ENCODE measurements at regions not wholly inside any gene's neighbourhood (a gene's known extent, or its start where the extent isn't known, plus 50 kb on each side); places are given as distances from the start of the nearest gene placed in this dataset.

- no peaks in the 10 kb centered on the region for H3K27me3 ChIP-seq (ENCODE audit: low read depth)
- H3K9me3 ChIP-seq = no peaks in the 10 kb centered on the region
- ATAC-seq = no peak
- no peak for TF ChIP-seq CTCF (IDR thresholded peaks at IDR 0.05)
- peaks cover 7% of the 10 kb centered on the region for H3K4me1 ChIP-seq
- intact Hi-C loops (cut with DNase I) = no loop called here
- no peaks in the 10 kb centered on the region for H3K36me3 ChIP-seq
- no peak overlapping the region for H3K4me3 ChIP-seq
- no peak for DNase-seq
- no peak overlapping the region for H3K27ac ChIP-seq
Observed at GRCh38 chr6:11918739-11919605, 93.1 kb upstream of the HIVEP1 start.

DNA sequence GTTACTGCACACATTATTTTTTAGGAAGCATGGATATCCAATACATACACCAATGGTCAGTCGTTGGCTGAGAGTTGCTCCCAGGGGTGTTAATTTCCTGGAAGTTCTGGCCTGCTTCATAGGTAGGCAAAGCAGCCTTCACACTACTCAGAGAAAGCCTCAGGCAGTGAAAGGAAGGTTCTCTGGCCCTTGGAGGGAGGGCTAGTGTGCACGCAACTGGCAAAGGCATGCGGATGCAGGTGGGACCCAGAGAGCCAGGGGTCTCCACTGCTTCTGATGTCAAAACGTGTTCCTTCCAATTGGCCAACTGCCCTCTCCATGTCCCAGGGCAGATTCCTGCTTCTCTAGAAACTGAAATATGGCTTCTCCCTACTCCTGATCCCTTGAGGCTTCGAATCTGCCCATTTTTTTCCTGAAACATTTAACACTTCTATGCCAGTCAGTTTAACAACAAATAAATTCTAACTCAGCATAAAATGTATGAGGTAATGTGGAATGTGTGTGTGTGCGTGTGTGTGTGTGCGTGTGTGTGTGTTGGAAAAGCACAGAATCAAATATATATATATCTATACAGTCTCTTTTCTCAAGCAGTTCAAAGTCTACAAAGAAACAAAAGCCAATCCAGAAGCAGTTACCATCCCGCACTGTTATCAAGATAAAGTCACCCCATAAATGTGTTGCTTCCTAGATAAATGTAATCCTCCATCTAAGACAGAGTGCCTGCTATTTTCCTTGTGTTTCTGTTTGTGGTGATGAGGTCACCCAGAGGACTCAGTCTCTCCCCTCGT lies 94.0 kb upstream of the HIVEP1 start:
- H3K36me3 ChIP-seq = no peaks in the 10 kb centered on the region
- no peaks in the 10 kb centered on the region for H3K9me3 ChIP-seq
- ATAC-seq (peak in 1 of 2 donors; percentile 21), DNase-seq (no peak)
- H3K4me1 ChIP-seq = peaks cover 7% of the 10 kb centered on the region
- no peaks in the 10 kb centered on the region for H3K27me3 ChIP-seq (ENCODE audit: low read depth)
- intact Hi-C loops (cut with DNase I) = no loop called here
- no peak overlapping the region for H3K27ac ChIP-seq
- no peak overlapping the region for H3K4me3 ChIP-seq
- TF ChIP-seq CTCF (IDR thresholded peaks at IDR 0.05) = no peak

DNA sequence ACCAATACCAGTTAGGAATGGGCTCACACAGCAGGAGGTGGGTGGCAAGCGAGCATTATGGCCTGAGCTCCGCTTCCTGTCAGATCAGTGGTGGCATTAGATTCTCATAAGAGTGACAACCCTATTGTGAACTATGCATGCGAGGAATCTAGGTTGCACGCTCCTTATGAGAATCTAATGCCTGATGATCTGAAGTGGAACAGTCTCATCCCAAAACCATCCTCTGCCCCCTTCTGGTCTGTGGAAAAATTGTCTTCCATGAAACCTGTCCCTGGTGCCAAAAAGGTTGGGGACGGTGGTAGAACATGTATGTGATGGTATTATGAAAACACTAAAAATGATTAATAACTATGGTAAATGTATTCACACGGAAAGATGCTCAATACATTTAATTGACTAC lies 99.7 kb upstream of the HIVEP1 start:
- Histone ChIP-seq H3K4me3 (no peak overlapping the region), H3K9me3 (no peaks in the 10 kb centered on the region), H3K27me3 (ENCODE audit: low read depth) (no peaks in the 10 kb centered on the region), H3K4me1 (no peaks in the 10 kb centered on the region), H3K36me3 (no peaks in the 10 kb centered on the region), H3K27ac (no peak overlapping the region)
- no peak for TF ChIP-seq CTCF (IDR thresholded peaks at IDR 0.05)
- ATAC-seq = no peak
- intact Hi-C loops (cut with DNase I) = no loop called here
- no peak for DNase-seq

- TF ChIP-seq CTCF (IDR thresholded peaks at IDR 0.05) = no peak
- ATAC-seq (no peak), DNase-seq (no peak)
- H3K27ac ChIP-seq = no peak overlapping the region
- H3K9me3 ChIP-seq = no peaks in the 10 kb centered on the region
- no peaks in the 10 kb centered on the region for H3K27me3 ChIP-seq (ENCODE audit: low read depth)
- H3K36me3 ChIP-seq = no peaks in the 10 kb centered on the region
- intact Hi-C loops (cut with DNase I) = no loop called here
- no peaks in the 10 kb centered on the region for H3K4me1 ChIP-seq
- no peak overlapping the region for H3K4me3 ChIP-seq
Observed at GRCh38 chr6:11911538-11911937, 100.6 kb upstream of the HIVEP1 start.

DNA sequence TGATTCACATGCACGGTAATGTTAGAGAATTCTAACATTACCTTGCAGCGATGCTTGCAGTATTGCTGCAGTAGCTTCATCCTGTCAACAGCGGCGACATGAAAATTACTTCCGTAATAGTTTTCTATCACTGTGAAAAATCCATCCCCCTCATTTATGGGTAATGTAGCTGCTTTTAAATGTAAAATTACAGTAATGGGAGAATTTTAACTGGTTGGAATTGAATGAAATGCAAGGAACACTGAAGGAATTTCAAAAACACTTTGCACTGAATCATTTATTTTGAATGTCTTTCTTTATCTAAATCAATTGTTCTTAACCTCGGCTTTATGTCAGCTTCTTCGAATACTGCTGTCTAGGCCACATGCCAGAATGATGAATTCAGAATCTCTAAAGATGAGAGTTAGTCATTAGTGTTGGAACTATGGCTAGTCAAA lies 102.4 kb upstream of the HIVEP1 start:
- no peak for ATAC-seq
- Histone ChIP-seq H3K36me3 (no peaks in the 10 kb centered on the region), H3K9me3 (no peaks in the 10 kb centered on the region), H3K27me3 (ENCODE audit: low read depth) (no peaks in the 10 kb centered on the region), H3K4me3 (no peak overlapping the region), H3K27ac (no peak overlapping the region), H3K4me1 (no peaks in the 10 kb centered on the region)
- DNase-seq = no peak
- intact Hi-C loops (cut with DNase I) = no loop called here
- no peak for TF ChIP-seq CTCF (IDR thresholded peaks at IDR 0.05)
